ENCODE measurements at regions not wholly inside any gene's neighbourhood (a gene's known extent, or its start where the extent isn't known, plus 50 kb on each side); places are given as distances from the start of the nearest gene placed in this dataset.

DNA sequence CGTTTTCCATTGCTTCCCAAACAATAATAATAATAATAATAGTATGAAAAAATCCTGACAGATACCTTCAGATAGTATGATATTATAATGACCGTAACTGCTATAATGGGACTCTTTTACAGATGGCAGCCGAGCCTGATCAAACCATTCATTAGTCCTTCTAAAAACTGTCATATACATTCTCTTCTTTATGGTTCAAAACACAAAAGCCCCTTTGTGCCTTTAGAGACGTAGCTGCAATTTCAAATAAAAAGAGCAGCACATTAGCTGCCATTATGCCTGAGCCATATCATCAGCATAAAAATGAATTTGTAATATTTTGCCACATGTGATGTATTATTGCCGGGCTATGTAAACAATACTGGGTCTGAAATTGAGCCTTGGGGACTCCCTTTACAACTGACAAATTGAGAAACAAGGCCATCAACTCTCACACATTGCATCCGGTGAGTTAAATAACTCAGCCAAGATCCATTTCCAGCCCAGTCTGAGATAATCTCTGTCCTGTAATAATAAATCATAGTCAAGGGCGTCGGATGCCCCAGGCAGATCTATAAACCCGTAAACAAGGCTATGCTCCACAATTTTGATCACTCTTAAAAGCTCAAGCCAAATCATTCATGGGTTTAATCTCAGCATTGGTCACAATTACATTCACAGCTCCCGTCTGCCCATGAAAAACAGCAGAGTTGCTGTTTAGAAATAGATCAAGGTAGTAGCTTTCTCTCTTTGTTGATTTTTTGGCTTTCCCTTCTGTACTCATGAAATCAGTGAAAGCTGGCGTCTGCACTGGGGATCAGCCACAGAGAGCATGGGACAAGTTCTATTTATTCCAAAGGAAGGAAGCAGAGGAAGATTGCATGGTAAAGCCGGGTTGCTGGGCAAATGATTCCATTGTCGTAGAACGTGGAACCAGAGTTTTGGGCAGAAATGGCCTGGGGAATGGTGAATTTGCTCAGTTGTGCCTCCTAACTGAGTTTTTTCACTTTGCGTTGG is 150.1 kb upstream of the BMPER start:
- DNase-seq (ENCODE audit: low read depth), result no peak

- peak; percentile 94 for DNase-seq (ENCODE audit: low read depth)
Measured at GRCh38 chr7:33757050-33757449, 148.3 kb upstream of the BMPER start.

GRCh38 chr7:33757563-33758165 is 147.7 kb upstream of the BMPER start:
- no peak for DNase-seq (ENCODE audit: low read depth)

DNA sequence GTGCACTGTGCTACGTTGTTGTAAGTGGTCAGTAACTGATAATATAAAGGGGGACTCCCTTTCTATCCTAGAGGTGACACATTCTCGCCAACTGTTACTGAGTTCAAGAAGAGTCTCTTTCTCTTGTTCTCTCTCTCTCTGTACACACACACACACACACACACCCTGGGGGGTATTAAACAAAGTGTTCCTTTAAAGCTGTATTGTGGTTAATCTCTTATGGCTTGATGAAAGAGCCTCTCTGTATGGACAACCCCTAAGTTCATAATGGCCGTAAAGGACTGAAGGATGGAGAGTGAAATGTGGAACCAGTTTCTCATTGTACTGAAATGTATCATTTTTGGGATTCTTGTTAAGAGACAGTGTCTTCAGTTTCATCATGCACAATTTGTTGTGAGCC is 145.2 kb upstream of the BMPER start:
- DNase-seq (ENCODE audit: low read depth), result no peak

DNA sequence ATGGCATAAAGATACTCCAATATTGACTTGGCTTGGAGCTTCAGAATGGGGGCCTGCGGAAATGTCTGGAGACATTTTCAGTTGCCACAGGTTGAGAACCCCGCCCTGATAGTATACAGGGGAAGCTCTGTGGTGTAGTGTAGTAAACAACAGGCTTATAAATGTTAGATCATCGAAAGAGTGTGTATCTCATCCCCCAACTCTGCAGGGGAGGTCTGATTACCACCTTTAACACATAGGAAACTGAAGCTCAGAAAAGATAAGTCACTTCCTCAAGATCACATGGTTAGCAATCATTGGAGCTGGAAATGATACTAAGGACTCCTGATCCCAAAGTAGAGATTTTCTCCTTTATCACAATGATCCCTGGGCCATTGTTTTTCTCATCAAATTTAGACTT is 144.5 kb upstream of the BMPER start:
- no peak for DNase-seq (ENCODE audit: low read depth)

DNA sequence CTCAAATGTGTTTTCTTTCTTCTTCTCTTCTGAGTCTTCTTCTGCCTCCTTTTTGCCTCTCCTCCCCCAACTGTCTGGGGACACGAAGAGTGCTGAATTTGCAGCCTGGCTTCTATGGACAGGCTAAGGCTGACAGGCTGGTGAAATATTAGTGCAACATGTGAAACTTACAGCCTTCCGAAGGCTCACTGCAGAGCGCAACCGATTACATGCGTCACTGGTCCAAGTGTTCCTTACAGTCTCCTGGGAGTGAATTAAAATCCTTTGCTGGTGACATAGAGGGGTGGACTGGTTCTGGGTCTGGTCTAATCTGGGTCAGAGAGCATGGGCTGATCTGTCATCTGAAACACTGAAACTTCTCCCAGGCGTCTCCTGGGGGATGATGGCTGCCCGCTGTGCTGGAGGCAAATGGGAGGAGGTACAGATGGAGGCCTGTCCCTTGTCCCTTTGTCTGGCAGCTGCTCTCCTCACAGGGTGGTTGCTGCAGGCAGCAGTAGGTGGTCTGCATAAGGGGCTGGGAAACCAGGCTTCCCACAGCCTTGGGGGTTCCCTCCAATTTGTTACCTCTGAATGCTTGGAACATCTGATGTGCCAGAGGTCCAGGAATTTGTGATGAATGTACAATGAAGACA is 143.8 kb upstream of the BMPER start:
- DNase-seq (ENCODE audit: low read depth), result no peak

GRCh38 chr7:33762151-33762910 is 143.0 kb upstream of the BMPER start:
- DNase-seq (ENCODE audit: low read depth), result no peak

GRCh38 chr7:33762911-33763306 is 142.4 kb upstream of the BMPER start:
- DNase-seq (ENCODE audit: low read depth), result no peak

DNA sequence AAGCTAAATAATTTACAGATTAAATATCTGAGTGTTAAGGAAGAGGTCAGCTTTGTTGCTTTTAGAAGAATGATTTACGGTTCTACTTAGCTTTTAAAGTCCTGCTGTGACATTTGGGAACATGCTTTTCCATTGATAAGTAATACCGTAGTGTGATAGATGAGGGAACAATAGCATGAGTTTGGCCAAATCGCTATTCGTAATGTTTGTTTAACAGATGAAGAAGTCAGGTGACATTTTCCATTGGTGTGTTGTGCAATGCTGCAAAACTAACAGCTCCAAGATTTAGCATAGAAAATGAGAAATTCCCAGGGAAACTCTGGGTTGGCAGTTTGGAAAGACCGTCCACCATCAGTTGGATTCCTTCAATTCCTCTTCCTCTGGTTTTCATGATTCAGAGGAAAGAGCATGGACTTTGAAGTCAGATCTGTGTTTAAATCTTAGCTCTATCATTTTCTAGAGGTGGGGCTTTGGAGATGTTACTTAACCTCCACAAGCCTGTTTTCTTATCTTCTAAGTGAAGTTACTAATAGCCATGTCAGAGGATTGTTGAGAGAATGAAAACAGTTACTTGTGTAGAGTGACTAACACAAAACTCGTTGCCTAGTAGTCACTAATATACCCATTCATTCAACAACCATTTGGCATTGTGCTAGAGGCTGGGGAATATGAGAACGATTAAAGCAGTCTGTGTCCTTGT is 140.4 kb upstream of the BMPER start:
- DNase-seq (ENCODE audit: low read depth), result no peak

- no peak for DNase-seq (ENCODE audit: low read depth)
Measured at GRCh38 chr7:33766405-33766804, 138.9 kb upstream of the BMPER start.

DNA sequence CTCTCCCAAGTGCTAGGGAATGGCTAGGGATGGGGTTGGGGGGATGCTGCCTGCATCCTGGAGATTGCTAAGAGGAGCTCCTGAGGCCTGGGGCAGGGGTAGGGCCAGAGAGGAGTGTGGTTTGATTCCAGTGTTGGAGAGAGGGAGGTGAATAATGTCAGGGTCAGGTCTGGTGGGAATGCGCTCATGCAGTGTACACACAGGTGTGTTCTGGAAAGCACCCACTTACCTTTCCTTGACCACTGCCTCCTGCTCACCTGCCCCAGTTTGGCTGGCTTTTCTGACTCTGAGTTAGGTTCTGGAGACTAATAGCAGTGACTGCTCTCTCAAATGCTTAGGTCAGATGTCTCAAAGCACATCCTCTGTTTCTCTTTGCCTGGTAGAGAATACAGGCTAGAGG is 135.4 kb upstream of the BMPER start:
- no peak for DNase-seq (ENCODE audit: low read depth)

DNA sequence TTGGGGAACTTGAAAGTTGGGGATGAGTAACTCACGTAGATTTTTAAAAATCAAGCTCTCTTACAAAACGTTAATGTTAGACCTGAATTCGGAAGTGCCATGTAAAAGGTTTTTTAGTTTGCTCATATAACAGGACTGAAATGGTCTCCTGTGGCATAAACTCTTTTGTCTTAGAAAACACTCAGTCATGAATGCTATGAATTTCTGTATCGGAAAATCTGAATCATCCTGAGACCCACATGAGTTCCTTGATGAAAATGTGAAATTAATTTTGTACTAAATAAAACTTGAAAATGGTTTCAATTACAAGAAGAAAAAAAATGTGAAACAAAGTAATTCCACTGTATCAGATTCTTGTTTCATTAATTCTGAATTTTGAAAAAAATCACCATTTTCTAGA is 134.8 kb upstream of the BMPER start:
- no peak for DNase-seq (ENCODE audit: low read depth)

GRCh38 chr7:33771422-33771821 is 133.9 kb upstream of the BMPER start:
- DNase-seq (ENCODE audit: low read depth), result no peak

GRCh38 chr7:33773053-33773452 is 132.3 kb upstream of the BMPER start:
- DNase-seq (ENCODE audit: low read depth), result peak; percentile 82

GRCh38 chr7:33774762-33775523 is 130.4 kb upstream of the BMPER start:
- peak; percentile 21 for DNase-seq (ENCODE audit: low read depth)

DNA sequence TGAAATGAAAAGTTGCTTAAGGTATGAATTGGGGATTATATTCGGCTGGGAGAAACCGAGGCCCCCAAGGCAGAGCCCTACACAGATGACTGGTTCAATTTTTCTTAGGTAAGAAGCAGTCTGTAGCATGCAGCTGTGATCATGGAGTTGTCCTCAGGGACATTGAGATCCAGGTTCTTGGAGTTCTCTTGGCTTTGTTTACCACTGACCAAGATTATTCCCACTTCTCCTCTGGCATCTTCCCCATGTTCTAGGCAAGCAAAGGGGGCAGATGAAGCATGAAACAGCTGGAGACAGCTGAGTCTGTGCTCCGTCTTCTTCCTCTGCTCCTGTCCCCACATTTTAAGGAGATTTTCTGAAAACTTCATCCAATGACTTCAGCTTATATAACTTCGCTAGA is 129.5 kb upstream of the BMPER start:
- DNase-seq (ENCODE audit: low read depth), result no peak

DNA sequence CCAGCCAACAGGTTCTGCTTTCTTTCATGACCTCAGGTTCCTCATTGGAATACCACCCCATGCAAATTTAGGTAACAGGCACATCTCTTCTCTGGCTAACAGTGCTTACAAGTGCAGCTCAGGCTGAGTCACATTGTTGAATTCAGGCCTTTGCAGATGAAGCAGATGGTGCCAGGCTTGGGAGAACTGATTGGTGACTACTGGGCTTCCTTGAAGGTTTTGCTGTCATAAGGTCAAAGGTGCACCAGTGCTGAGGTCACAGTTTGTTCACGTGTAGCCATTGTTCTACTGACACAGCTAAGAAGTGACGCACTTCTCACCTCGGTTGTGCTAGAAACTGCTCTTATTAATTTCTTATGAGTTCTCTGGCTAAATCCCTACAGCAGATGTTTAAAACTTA is 128.6 kb upstream of the BMPER start:
- DNase-seq (ENCODE audit: low read depth), result no peak

GRCh38 chr7:33778195-33778594 is 127.1 kb upstream of the BMPER start:
- no peak for DNase-seq (ENCODE audit: low read depth)

DNA sequence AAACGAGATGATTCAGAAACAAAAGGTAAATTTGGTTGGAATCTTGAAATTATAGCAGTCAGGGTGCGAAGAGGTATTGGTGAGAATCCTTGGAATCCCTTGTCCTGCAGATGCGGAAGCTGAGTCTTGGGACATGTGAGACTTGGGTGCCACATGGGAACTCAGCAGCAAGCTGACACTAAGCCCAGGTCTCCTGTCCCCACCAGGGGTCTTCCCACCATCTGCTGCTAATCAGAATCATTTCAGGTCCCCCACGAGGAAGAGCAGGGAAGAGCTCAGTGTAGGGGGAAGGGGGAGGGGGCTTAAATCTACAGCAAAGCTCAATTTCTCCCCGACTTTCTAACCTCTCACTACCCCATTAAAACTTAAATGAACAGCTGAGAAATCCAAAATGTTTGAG is 126.1 kb upstream of the BMPER start:
- no peak for DNase-seq (ENCODE audit: low read depth)

- no peak for DNase-seq (ENCODE audit: low read depth)
Measured at GRCh38 chr7:33781167-33781566, 124.2 kb upstream of the BMPER start.

DNA sequence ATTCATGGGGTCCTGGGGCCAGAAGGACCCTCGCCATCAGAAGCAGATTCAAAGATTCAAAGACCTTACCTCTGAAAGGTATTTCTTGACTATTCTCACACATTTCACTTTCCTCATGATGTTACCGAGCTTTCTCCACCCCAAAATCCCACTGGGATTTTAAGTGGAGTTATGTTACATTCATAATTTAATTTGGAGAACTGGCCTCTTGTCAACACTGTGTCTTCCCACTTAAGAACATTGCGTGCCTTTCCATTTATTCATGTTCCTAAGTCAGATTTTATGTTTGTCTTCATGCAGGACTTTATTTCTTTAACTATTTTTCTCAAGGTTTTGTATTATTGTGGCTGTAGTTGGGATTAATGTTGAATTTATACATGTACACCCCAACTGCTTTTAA is 123.5 kb upstream of the BMPER start:
- no peak for DNase-seq (ENCODE audit: low read depth)

All from GM04503 (cell line).